NT2/D1 (cell line): ENCODE measurements at regions not wholly inside any gene's neighbourhood (a gene's known extent, or its start where the extent isn't known, plus 50 kb on each side); places are given as distances from the start of the nearest gene placed in this dataset.

Source experiments
- DNase-seq: peaks from one replicate; pipeline ENCODE4 v3.0.0-alpha.2; 2011; ENCODE audit warnings: low read depth, low spot score
- H3K27me3 ChIP-seq: 2 replicates; pipeline ENCODE4 v1.6.0; 2011; ENCODE audit warnings: mild to moderate bottlenecking; ENCODE audit not compliant: insufficient read length, insufficient read depth
- H3K36me3 ChIP-seq: 2 replicates; pipeline ENCODE4 v1.6.1; 2011; ENCODE audit warnings: mild to moderate bottlenecking, low read length, mixed read lengths; ENCODE audit not compliant: insufficient read depth, insufficient read length
- H3K4me1 ChIP-seq: 2 replicates; pipeline ENCODE4 v1.5.1; 2011; ENCODE audit not compliant: insufficient read depth, insufficient read length
- H3K4me3 ChIP-seq: 2 replicates; pipeline ENCODE4 v1.5.1; 2011; ENCODE audit warnings: low read depth; ENCODE audit not compliant: insufficient read length
- H3K9ac ChIP-seq: 2 replicates; pipeline ENCODE4 v1.6.0; 2011; ENCODE audit warnings: low read depth; ENCODE audit not compliant: insufficient read length
- H3K9me3 ChIP-seq: 2 replicates; pipeline ENCODE4 v1.5.1; 2011; ENCODE audit warnings: mild to moderate bottlenecking, low read length; ENCODE audit not compliant: insufficient read depth
- SUZ12 ChIP-seq: IDR thresholded peaks from 2 replicates; pipeline ENCODE4 v1.6.1; 2011; ENCODE audit not compliant: insufficient read length, insufficient read depth; ENCODE audit errors: extremely low read depth
- YY1 ChIP-seq: IDR thresholded peaks from 2 replicates; pipeline ENCODE4 v1.6.1; 2011; ENCODE audit not compliant: insufficient read length, insufficient read depth
- ZNF274 ChIP-seq: IDR thresholded peaks from 2 replicates; pipeline ENCODE4 v1.6.1; 2011; ENCODE audit warnings: mild to moderate bottlenecking, low read depth, low read length

GRCh38 chr5:164962329-164962961, 1457.0 kb downstream of the MAT2B start:
- no peak overlapping the region for H3K4me3 ChIP-seq
- H3K9ac ChIP-seq = no peak overlapping the region
- H3K36me3 ChIP-seq = no peaks in the 10 kb centered on the region
- H3K9me3 ChIP-seq = no peaks in the 10 kb centered on the region
- no peak for TF ChIP-seq YY1
- TF ChIP-seq SUZ12 = no peak
- no peak for TF ChIP-seq ZNF274
- no peak for DNase-seq
- no peaks in the 10 kb centered on the region for H3K27me3 ChIP-seq
- no peaks in the 10 kb centered on the region for H3K4me1 ChIP-seq

- H3K36me3 ChIP-seq = no peaks in the 10 kb centered on the region
- TF ChIP-seq ZNF274 (no peak), YY1 (no peak), SUZ12 (no peak)
- no peaks in the 10 kb centered on the region for H3K9me3 ChIP-seq
- no peak overlapping the region for H3K9ac ChIP-seq
- DNase-seq = no peak
- H3K4me1 ChIP-seq = no peaks in the 10 kb centered on the region
- no peak overlapping the region for H3K4me3 ChIP-seq
- no peaks in the 10 kb centered on the region for H3K27me3 ChIP-seq
Measured at GRCh38 chr5:164966611-164967010, 1461.2 kb downstream of the MAT2B start.

GRCh38 chr5:164967354-164967753, 1461.9 kb downstream of the MAT2B start:
- TF ChIP-seq ZNF274 = no peak
- TF ChIP-seq YY1 = no peak
- TF ChIP-seq SUZ12 = no peak
- no peak for DNase-seq
- H3K4me1 ChIP-seq = no peaks in the 10 kb centered on the region

GRCh38 chr5:164972973-164973372, 1467.6 kb downstream of the MAT2B start:
- H3K9ac ChIP-seq = no peak overlapping the region
- H3K36me3 ChIP-seq = no peaks in the 10 kb centered on the region
- no peaks in the 10 kb centered on the region for H3K9me3 ChIP-seq
- DNase-seq = no peak
- TF ChIP-seq SUZ12 (no peak), YY1 (no peak), ZNF274 (no peak)
- H3K4me1 ChIP-seq = no peaks in the 10 kb centered on the region
- H3K4me3 ChIP-seq = no peak overlapping the region
- no peaks in the 10 kb centered on the region for H3K27me3 ChIP-seq

More at GRCh38 chr5:164967354-164967753, 1461.9 kb downstream of the MAT2B start:
- Histone ChIP-seq H3K9me3 (no peaks in the 10 kb centered on the region), H3K36me3 (no peaks in the 10 kb centered on the region), H3K4me3 (no peak overlapping the region), H3K9ac (no peak overlapping the region), H3K27me3 (no peaks in the 10 kb centered on the region)

- TF ChIP-seq SUZ12 = no peak
- no peak for TF ChIP-seq YY1
- no peak for TF ChIP-seq ZNF274
- Histone ChIP-seq H3K36me3 (no peaks in the 10 kb centered on the region), H3K27me3 (no peaks in the 10 kb centered on the region), H3K9me3 (no peaks in the 10 kb centered on the region), H3K4me3 (no peak overlapping the region), H3K4me1 (no peaks in the 10 kb centered on the region), H3K9ac (no peak overlapping the region)
- no peak for DNase-seq
Measured at GRCh38 chr5:164975986-164976385, 1470.6 kb downstream of the MAT2B start.

GRCh38 chr5:164980480-164980879, 1475.1 kb downstream of the MAT2B start:
- H3K36me3 ChIP-seq = no peaks in the 10 kb centered on the region
- no peak overlapping the region for H3K9ac ChIP-seq
- no peak for DNase-seq
- no peak overlapping the region for H3K4me3 ChIP-seq
- TF ChIP-seq ZNF274 = no peak
- TF ChIP-seq SUZ12 = no peak
- no peak for TF ChIP-seq YY1
- H3K27me3 ChIP-seq = no peaks in the 10 kb centered on the region
- H3K4me1 ChIP-seq = no peaks in the 10 kb centered on the region
- H3K9me3 ChIP-seq = no peaks in the 10 kb centered on the region

- DNase-seq = no peak
- H3K27me3 ChIP-seq = no peaks in the 10 kb centered on the region
- no peaks in the 10 kb centered on the region for H3K36me3 ChIP-seq
- no peaks in the 10 kb centered on the region for H3K4me1 ChIP-seq
- TF ChIP-seq YY1 = no peak
- no peak for TF ChIP-seq ZNF274
- no peak for TF ChIP-seq SUZ12
- no peak overlapping the region for H3K4me3 ChIP-seq
- no peaks in the 10 kb centered on the region for H3K9me3 ChIP-seq
- no peak overlapping the region for H3K9ac ChIP-seq
Measured at GRCh38 chr5:164998142-164998541, 1492.7 kb downstream of the MAT2B start.

GRCh38 chr5:164998590-164998989, 1493.2 kb downstream of the MAT2B start:
- DNase-seq = no peak
- H3K4me1 ChIP-seq = no peaks in the 10 kb centered on the region
- no peaks in the 10 kb centered on the region for H3K27me3 ChIP-seq
- TF ChIP-seq SUZ12 (no peak), YY1 (no peak), ZNF274 (no peak)
- no peaks in the 10 kb centered on the region for H3K36me3 ChIP-seq
- no peak overlapping the region for H3K9ac ChIP-seq
- H3K4me3 ChIP-seq = no peak overlapping the region
- no peaks in the 10 kb centered on the region for H3K9me3 ChIP-seq
